GM19455 (cell line): ENCODE measurements at regions not wholly inside any gene's neighbourhood (a gene's known extent, or its start where the extent isn't known, plus 50 kb on each side); places are given as distances from the start of the nearest gene placed in this dataset.
"Not testable (repeated sequence)": the region's sequence is repeated elsewhere in the genome, so short reads cannot be mapped to it uniquely, and the experiment has no call there.

Experiments used
- ATAC-seq: cut with Tn5 transposase; IDR thresholded peaks from one replicate; pipeline ENCODE4 v1.9.1; 2021; ENCODE audit not compliant: unreplicated experiment

- ATAC-seq: no peak
Observed at GRCh38 chr21:41571938-41572510, 64.1 kb upstream of the TMPRSS2 start.

DNA sequence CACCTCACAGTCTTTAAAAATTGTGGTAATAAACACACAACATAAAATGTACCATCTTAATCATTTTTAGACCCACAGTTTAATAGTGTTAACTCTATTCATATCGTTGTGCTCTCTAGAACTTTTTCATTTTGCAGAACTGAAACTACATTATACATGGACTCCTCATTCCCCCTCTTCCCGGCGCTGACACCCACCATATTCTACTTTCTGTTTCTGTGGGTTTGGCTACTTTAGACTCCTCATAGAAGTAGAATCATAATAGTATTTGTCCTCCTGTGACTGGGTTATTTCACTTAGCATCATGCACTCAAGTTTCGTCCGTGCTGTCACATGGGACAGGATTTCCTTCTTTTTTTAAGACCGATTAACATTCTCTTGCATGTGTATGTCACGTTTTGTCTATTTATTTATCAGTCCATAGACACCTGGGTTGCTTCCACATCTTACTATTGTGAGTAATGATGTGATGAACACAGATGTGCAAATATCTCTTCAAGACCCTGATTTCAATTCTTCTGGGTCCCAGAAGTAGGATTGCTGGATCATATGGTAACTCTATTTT lies 62.9 kb upstream of the TMPRSS2 start:
- peak; percentile 73 for ATAC-seq

DNA sequence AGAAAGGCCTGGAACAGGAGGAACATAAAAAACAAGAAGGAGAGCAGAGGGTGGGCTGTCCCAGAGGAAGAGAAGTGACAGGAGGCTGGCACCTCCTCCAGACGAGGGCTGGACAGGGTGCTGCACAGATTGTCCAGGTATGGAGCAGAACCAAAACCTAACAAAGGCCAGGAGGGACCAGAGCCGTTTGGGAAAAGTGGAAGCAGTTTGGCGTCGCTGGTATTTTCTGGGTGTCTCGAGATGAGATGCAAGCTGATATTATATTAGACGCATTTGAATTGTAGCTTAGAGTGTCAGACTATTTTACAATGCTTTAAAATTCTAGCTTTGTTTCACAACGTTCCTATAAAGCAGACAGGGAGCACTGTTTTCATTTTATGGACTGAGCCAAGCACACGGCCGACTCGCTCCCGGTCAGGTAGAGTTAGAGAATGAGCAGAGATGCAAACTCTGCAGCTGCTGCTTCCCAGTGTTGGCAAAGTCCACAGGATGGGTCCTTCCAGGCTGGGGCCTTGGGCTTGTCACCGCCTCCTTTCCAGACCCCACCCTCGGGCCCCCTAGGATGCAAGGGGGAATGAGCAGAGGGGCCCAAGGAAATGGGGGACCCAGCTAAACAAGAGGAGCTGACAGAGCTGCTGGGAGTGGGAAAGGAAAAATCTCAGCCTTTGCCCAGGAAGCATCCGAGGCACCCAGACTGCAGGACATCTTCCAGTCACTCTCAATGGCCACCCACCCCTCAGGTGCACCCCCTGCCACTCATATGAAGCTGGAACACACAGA lies 60.8 kb upstream of the TMPRSS2 start:
- ATAC-seq: no peak

DNA sequence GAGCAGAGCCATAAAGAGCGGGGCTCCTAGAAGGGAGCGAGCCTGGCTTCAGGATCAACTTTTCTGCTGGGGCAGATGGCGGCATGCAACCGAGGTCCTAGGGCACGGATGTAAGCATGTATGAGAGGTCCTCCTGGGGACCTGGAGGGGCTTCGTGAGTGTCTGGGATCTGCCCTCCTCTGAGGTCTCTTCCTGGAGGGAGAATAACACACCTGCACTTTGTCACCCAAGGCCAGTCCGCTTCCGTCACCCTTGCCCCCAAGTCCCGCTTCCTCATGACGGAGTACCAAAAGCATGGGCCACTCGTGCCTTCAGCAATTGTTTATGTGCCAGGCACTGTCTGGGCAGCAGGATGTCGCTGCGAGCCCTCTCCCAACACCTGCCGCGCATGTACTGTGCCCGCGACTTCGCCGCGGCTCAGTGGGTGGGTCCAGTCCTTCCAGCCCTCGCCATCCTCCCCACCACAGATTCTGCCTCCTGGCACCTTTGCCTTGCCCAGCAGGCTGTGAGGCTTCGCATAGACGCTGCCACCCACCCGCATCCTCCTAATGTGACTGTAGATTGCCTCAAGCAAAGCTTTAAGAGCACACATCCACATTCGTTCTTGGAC lies 60.0 kb upstream of the TMPRSS2 start:
- ATAC-seq: no peak

DNA sequence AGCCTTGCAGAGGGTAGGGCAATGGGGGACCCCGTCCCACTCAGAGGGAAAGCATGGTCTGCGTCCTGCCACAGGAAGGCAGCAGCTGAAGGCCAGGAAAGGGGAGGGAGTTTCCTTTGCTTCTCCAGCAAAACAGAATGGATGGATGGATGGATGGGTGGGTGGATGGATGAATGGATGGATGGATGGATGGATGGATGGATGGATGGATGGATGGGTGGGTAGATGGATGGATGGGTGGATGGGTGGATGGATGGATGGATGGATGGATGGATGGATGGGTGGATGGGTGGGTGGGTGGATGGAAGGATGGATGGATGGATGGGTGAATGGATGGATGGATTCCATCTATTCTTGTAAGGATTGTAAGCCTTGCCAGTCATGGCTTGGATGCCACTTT lies 59.3 kb upstream of the TMPRSS2 start:
- ATAC-seq: not testable (repeated sequence)

GRCh38 chr21:41566500-41567014 lies 58.6 kb upstream of the TMPRSS2 start:
- ATAC-seq: no peak

GRCh38 chr21:41565550-41565949 lies 57.6 kb upstream of the TMPRSS2 start:
- ATAC-seq: no peak

DNA sequence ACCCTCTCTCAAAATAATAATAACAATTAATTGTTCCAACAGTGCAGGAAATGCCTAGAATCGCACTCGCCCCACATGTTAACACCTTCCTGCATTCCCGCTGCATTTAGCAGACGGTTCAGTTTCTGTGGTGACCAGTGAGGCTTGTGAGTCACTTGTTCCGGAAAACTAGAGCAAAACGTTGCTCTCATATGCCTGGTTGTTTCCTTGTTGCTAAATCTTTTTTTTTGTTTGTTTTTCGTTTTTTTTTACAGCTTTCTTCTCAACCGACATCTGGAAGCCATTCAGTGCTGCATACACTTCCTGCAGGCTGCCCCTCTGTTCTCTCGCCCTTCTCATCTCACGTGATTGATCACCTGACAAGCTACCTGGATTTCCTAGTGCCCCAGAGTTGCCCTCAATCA lies 56.9 kb upstream of the TMPRSS2 start:
- no peak for ATAC-seq

DNA sequence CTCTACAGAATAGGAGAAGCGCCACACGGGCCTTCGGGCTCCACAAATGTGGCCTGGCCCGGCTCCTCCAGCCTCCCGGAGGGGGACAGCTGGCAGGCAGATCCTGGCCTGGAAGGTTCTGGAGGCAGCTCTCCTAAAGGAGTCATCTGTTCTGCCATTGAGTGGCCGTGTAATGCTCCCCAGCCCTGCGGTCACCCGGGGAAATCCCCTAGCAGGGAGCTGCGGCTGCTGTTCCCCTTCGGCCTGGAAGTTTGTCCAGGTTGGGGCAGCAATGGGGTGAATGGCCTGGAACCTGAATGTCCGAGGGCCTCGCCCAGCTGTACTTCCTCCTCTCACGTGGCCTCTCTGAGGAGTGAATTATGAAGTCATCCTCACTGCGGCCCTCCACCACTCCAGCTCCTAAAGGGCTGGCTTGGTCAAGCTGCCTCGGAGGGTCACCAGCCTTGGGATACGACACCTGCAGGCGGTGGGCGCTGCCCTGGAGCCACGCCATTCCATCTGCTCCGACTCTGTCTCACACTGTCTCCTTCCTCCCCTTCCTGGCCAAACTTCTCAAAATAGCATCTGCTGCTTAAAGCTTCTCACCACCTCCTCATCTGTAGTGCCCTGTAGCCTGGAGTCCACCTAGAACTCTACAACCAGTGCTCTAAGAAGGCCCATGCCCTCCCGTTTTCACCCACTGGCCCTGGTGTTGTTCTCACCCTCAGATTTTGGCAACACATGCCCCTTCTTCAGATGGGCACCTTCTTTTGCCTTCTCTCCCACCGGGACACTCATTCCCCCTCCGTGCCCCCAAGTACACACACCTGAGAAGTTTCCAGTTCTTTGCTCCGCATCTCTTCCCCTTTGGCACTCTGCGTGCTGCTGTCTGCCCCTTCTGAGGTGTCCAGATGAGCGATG lies 54.4 kb upstream of the TMPRSS2 start:
- ATAC-seq: no peak

GRCh38 chr21:41561701-41562100 lies 53.7 kb upstream of the TMPRSS2 start:
- no peak for ATAC-seq

DNA sequence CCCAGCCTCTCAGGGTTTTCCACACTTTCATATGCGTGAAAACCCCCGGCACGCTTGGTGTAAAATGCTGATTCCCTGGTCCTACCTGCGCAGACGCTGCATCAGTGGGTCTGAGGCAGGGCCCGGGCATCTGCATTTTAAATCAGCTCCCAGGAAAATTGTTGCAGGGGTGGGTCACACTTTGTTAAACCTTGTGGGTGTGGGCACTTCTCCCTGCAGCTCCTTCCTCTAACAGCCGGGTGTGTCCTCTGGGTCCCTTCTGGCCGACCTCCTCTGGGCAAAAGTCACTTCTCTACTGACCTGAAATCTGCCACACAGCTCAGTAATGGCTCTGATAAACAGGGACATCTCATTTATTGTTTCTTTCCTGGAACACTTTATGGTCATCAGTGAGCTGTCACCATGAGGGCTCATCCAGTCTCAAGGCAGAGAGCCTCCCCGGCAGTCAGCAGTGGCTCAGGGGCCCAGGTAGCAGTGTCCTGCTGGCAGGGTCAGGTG lies 52.8 kb upstream of the TMPRSS2 start:
- ATAC-seq: no peak

GRCh38 chr21:41559658-41560631 lies 52.0 kb upstream of the TMPRSS2 start:
- no peak for ATAC-seq

DNA sequence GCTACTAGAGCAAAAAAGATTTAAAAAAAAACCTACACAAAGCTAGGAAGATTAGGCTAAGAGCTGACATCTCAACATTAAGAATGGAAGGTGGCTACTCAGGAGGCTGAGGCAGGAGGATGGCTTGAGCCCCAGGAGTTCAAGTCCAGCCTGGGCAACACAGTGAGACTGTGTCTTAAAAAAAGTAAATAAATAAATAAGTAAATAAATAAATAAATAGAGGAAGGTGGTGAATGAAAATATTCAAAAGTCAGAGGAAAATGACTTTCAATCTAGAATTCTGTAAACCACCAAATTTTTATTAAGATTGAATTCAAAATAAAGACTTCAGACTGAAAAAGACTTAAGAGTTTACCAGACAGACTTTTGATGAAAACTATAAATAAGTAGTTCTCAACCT lies 50.9 kb upstream of the TMPRSS2 start:
- no peak for ATAC-seq

- ATAC-seq: no peak
Observed at GRCh38 chr21:41557884-41558283, 49.9 kb upstream of the TMPRSS2 start.
